ENCODE measurements at regions not wholly inside any gene's neighbourhood (a gene's known extent, or its start where the extent isn't known, plus 50 kb on each side); places are given as distances from the start of the nearest gene placed in this dataset.
"Not testable (repeated sequence)": the region's sequence is repeated elsewhere in the genome, so short reads cannot be mapped to it uniquely, and the experiment has no call there.

DNA sequence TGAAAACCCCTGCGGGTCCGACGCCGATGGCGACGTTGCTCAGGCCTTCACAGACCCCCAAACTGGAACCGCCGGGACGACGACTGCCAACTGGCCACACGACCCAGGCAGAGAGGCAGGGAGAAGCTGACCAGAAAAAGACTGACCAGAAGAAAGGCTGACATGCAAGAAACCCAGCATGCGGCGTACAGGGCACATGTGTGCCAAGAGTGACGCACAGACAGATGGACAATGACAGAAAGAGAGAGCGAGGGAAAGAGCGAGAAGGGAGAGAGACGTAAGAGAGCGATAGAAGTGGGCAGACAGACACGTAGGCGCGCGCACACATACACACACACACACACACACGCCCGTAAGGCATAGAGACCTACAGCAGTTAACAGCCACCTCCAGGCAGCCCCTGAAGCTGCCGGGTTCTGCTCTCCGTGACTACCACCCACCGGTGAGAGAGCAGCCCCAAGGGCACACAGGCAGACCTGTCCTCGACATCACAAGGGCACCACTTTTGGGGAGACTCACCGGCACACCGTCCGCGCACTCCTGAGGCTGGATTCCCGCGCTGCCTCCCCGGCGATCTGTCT, 67.2 kb upstream of the ZNF527 start:
- DNase-seq, result no peak

DNA sequence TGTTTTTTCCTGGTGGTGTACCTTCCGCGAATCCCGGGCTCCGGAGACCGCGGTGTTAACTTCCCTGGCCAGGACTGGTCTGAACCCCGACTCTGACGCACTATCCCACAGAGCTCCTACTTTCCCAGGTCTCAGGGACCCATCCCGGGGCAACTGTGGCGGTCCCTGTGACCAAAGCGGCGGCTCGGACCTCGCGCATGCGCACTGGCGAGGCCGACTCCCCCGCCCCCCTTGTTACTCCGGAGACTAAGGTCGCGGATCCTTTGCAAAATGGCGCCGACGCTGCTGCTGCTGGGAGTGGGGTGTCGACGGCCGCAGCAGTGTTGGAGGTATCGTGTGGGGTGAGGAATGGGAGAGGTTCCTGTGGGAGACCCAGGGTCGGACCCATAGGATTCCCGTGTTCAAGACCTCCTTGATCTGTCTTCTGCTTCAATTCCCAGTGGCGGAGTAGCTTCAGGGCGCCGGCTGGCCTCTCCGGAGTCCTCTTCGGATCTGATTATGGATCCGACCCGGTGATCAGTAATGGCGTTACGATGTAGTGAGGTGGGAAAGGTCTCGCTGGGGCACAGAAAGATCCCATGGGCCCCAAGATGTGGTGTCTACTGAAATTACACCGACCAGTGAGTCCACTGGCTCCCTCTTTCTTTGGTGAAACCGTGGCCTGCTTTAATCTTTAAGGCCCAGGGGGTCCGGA, 66.6 kb upstream of the ZNF527 start:
- no peak for DNase-seq

DNA sequence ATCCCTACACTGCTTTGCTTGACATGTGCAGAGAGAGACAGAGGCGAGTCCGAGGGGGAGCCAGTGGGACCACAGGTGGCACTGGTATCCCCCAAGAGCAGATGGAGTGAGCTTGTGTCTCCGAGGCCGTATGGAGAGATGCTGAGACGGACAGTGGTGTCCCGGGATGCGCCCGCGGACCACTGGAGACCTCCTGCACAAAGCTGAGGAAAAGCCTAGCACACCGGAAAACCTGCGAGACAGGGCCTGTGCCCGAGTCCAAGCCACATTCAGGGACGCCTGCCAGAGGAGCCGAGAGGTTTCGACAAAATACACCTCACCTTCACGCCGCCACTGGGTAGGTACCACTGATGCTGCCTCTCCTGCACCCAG, 66.0 kb upstream of the ZNF527 start:
- no peak for DNase-seq

DNA sequence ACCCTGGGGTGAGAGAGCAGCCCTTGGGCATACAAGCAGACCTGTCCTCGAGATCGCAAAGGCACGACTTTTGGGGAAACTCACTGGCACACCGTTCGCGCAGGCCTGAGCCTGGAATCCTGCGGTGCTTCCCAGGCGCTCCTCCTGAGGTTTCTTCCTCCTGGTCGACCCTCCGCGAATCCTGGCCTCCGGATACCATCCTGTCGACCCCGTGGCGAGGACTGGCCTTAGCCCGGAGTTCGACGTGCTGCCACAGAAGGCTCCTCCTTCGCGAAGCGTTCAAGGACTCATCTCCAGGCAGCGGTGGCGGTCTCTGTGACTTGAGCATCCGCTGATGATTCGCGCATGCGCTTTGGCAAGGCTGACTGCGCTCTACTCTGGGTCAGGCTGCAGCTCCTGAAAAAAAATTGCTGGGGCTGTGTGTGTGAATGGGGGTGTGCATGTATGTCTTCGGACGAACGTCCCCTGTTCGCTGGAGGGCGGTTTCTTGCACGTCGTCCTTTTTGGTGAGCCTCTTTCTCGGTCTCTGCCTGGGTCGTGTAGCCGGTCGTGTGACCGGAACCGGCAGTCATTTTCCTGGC, 64.4 kb upstream of the ZNF527 start:
- no peak for DNase-seq

DNA sequence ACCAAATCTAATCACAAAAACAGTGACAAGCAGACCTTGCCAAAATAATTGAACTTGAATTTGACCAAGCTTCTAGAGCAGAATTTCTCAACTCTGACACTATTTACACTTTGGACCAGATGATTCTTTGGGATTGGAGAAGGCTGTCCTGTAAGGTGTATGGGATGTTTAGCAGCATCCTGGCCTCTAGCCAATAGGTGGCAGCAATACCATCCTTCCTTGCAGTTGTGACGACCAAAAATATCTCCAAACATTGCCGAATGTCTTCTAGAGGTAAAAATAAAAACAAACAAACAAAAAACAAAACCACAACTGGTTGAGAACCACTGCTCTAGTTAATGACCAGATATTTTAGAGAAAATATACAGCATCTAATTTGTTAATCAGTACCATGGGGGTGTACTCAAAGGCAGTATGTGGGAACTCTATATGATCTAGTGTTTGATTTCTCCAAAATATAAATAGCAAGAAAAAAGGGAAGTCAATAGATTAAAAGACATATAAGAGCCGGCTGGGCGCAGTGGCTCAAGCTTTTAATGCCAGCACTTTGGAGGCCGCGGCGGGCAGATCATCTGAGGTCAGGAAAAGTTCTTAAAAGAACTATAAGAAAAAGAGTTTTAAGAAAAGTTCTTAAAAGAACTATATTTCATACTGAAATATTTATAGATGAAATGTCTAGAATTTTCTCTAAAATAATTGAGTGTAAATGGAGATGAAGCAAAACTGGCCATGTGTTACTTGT, 60.9 kb upstream of the ZNF527 start:
- no peak for DNase-seq

DNA sequence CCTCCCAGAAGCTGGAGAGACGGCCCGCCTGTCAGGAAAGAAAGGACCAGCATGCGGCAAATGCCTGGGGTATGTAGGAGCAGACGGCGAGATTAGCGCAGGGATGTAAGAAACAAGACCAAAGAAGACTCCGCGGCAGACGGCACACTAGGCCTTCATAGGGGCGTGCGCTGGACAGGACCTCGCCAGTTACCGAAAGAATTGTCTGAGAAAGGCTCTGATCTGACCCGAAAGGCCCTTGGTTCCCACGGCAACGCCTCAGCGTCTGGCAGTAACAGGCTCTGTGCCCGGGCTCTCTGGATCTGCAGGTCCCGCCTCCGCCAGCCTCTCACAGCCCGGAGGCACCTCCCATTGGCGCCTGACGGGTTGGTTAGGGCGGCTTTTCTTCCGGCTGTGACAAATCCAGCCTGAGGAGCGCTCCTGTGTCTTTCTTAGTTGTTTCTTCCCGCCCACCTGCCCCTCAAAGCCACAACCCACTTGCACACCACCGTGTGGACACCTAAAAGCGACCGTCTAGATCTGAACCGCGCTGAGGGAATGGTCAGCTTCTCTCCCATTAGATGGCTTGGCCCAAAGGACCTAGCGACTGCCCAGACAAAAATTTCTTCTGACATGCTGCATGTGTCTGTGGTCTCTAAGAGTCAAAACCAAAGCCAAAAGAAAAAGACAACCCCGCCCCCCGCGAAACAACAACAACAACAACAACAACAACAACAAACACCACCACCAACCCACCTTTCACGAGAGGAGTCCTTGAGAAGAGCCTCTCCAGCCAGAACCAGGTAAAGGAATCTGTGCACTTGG, 58.2 kb upstream of the ZNF527 start:
- peak; percentile 42 for DNase-seq

DNA sequence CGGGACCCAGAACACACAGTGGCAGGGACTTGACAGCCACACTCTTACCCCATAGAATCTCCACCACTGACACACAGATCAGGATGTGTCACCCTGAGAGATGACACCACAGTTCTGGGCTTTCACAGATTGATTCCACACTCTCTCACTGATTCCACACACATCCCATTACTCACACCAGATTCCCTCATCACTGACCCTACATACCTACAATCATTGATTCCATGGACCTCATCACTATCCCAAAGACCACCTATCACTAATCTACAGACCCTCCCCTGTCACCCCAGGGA, 57.6 kb upstream of the ZNF527 start:
- DNase-seq, result no peak

DNA sequence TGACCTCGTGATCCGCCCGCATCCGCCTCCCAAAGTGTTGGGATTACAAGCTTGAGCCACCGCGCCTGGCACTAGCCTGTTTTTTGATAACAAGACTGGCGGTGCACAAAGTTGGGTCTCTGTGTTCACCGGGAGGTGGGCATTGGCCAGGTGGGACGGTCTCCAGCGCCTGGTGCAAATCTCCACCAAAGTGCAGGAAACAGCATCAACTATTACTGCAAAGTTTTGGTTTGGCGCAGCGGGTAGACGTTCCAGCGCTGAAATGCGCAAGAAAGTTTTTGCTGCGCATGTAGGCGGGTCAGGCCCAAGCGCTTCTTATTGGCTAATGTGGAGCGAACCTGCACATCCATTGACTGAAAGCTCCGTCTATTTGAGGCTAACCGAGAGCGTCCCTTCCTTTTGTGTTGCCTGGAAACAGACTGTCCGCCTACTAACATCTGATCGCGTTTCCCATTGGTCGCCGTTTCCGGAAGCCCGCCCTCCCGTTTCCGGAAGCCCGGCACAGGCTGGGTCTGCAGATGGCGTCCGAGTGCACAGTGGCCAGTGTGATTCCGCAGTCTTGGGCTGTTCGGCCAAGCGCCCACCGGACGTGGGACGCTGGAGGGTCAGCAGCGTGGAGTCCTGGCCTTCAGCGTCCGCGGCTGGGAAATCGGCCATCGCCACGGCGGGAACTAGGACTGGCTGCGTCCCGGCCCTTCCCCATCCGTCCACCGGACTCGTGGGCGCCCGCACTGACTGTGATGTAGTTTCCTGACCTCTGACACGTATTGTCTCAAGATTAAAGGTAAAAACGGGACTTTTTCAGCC, 53.3 kb upstream of the ZNF527 start:
- peak; percentile 99 for DNase-seq

DNA sequence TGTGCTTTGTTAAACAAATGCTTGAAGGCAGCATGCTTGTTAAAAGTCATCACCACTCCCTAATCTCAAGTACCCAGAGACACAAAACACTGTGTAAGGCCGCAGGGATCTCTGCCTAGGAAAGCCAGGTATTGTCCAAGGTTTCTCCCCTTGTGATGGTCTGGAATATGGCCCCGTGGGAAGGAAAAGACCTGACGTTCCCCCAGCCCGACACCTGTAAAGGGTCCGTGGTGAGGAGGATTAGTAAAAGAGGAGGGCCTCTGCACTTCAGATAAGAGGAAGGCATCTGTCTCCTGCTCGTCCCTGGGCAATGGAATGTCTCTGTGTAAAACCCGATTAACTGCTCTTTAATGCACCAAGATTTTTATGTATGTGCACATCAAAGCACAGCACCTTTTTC, 49.9 kb upstream of the ZNF527 start:
- not testable (repeated sequence) for DNase-seq

All from hindlimb muscle (tissue), 1 donor.